K562 (cell line): ENCODE measurements at regions not wholly inside any gene's neighbourhood (a gene's known extent, or its start where the extent isn't known, plus 50 kb on each side); places are given as distances from the start of the nearest gene placed in this dataset.

Experiments
- POLR2G ChIP-seq: fragments of 200-400 bp; formaldehyde crosslinking; IDR thresholded peaks from 2 replicates; pipeline ENCODE4 v1.6.1; 2017; ENCODE audit warnings: low read depth, mild to moderate bottlenecking, antibody characterized with exemption, low read length, moderate library complexity
- TF ChIP-seq, protein P1 (sequence below): fragments of 200-600 bp; sonication (generic); IDR thresholded peaks from one replicate; pipeline ENCODE4 v1.6.1; 2012; ENCODE audit warnings: mild to moderate bottlenecking, low read depth, low read length, inconsistent platforms

DNA sequence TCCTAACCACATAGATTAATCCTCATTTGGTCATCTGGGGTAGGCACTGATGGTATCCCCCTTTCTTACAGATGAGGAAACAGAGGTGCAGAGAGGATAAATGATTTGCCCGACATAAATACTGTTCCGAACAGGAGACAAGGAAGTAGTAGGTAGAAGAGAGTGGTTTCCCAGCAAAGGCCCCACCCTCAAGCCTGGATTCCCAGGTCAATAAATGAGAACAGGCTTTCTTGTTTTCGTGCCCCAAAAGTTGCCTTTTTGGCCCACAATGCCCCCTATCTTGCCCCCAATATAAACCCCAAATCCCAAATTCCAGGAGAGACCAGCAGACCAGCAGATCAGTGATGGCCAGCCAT is 125.5 kb upstream of the PRR20G start (continued):
- TF ChIP-seq, protein P1, sequence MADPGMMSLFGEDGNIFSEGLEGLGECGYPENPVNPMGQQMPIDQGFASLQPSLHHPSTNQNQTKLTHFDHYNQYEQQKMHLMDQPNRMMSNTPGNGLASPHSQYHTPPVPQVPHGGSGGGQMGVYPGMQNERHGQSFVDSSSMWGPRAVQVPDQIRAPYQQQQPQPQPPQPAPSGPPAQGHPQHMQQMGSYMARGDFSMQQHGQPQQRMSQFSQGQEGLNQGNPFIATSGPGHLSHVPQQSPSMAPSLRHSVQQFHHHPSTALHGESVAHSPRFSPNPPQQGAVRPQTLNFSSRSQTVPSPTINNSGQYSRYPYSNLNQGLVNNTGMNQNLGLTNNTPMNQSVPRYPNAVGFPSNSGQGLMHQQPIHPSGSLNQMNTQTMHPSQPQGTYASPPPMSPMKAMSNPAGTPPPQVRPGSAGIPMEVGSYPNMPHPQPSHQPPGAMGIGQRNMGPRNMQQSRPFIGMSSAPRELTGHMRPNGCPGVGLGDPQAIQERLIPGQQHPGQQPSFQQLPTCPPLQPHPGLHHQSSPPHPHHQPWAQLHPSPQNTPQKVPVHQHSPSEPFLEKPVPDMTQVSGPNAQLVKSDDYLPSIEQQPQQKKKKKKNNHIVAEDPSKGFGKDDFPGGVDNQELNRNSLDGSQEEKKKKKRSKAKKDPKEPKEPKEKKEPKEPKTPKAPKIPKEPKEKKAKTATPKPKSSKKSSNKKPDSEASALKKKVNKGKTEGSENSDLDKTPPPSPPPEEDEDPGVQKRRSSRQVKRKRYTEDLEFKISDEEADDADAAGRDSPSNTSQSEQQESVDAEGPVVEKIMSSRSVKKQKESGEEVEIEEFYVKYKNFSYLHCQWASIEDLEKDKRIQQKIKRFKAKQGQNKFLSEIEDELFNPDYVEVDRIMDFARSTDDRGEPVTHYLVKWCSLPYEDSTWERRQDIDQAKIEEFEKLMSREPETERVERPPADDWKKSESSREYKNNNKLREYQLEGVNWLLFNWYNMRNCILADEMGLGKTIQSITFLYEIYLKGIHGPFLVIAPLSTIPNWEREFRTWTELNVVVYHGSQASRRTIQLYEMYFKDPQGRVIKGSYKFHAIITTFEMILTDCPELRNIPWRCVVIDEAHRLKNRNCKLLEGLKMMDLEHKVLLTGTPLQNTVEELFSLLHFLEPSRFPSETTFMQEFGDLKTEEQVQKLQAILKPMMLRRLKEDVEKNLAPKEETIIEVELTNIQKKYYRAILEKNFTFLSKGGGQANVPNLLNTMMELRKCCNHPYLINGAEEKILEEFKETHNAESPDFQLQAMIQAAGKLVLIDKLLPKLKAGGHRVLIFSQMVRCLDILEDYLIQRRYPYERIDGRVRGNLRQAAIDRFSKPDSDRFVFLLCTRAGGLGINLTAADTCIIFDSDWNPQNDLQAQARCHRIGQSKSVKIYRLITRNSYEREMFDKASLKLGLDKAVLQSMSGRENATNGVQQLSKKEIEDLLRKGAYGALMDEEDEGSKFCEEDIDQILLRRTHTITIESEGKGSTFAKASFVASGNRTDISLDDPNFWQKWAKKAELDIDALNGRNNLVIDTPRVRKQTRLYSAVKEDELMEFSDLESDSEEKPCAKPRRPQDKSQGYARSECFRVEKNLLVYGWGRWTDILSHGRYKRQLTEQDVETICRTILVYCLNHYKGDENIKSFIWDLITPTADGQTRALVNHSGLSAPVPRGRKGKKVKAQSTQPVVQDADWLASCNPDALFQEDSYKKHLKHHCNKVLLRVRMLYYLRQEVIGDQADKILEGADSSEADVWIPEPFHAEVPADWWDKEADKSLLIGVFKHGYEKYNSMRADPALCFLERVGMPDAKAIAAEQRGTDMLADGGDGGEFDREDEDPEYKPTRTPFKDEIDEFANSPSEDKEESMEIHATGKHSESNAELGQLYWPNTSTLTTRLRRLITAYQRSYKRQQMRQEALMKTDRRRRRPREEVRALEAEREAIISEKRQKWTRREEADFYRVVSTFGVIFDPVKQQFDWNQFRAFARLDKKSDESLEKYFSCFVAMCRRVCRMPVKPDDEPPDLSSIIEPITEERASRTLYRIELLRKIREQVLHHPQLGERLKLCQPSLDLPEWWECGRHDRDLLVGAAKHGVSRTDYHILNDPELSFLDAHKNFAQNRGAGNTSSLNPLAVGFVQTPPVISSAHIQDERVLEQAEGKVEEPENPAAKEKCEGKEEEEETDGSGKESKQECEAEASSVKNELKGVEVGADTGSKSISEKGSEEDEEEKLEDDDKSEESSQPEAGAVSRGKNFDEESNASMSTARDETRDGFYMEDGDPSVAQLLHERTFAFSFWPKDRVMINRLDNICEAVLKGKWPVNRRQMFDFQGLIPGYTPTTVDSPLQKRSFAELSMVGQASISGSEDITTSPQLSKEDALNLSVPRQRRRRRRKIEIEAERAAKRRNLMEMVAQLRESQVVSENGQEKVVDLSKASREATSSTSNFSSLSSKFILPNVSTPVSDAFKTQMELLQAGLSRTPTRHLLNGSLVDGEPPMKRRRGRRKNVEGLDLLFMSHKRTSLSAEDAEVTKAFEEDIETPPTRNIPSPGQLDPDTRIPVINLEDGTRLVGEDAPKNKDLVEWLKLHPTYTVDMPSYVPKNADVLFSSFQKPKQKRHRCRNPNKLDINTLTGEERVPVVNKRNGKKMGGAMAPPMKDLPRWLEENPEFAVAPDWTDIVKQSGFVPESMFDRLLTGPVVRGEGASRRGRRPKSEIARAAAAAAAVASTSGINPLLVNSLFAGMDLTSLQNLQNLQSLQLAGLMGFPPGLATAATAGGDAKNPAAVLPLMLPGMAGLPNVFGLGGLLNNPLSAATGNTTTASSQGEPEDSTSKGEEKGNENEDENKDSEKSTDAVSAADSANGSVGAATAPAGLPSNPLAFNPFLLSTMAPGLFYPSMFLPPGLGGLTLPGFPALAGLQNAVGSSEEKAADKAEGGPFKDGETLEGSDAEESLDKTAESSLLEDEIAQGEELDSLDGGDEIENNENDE = no peak
- no peak for TF ChIP-seq POLR2G
